SU-DHL-6 (cell line): ENCODE measurements at regions not wholly inside any gene's neighbourhood (a gene's known extent, or its start where the extent isn't known, plus 50 kb on each side); places are given as distances from the start of the nearest gene placed in this dataset.

Source experiments
- CTCF ChIP-seq: fragments of 200-600 bp; sonication (generic); IDR thresholded peaks from one replicate; pipeline ENCODE4 v1.5.1; 2017; ENCODE audit warnings: antibody characterized with exemption, mild to moderate bottlenecking, low read length, moderate library complexity; ENCODE audit not compliant: insufficient read depth, poor library complexity, severe bottlenecking
- EZH2phosphoT487 ChIP-seq: fragments of 200-600 bp; sonication (generic), shearing (Covaris generic); conservative IDR thresholded peaks from 2 replicates; pipeline ENCODE4 v1.6.1; 2018; ENCODE audit warnings: mild to moderate bottlenecking, antibody characterized with exemption, low read length, moderate library complexity, mixed read lengths

- TF ChIP-seq CTCF: no peak
- TF ChIP-seq EZH2phosphoT487: no peak
Observed at GRCh38 chr10:126729314-126729870, 58.9 kb upstream of the C10orf90 start.
